Suprapubic skin (tissue), 4 donors: ENCODE measurements at regions not wholly inside any gene's neighbourhood (a gene's known extent, or its start where the extent isn't known, plus 50 kb on each side); places are given as distances from the start of the nearest gene placed in this dataset.

Experiments
- EP300 ChIP-seq: sonication (generic); formaldehyde crosslinking; IDR thresholded peaks from one replicate; pipeline ENCODE4 v1.6.1; 2017; ENCODE audit warnings: antibody characterized with exemption
- POLR2A ChIP-seq, 2 donors: fragments of 450-650 bp; IDR thresholded peaks; one replicate each; pipeline ENCODE4 v1.6.1; 2017; ENCODE audit warnings: antibody characterized with exemption in 2 of 2, mild to moderate bottlenecking in 2 of 2, moderate library complexity in 2 of 2
- POLR2AphosphoS5 ChIP-seq, 3 donors: sonication (generic); formaldehyde crosslinking; IDR thresholded peaks; one replicate each; pipeline ENCODE4 v1.6.1; 2017; ENCODE audit warnings: antibody characterized with exemption in 3 of 3
- TF ChIP-seq, protein P1 (sequence below), 2 donors: fragments of 200-600 bp in 1 of 2; fragments of 450-650 bp in 1 of 2; sonication (generic) in 1 of 2; IDR thresholded peaks; one replicate each; pipeline ENCODE4 v1.5.1; 2016 to 2019; ENCODE audit warnings: antibody characterized with exemption in 2 of 2, mild to moderate bottlenecking in 1 of 2, moderate library complexity in 1 of 2

DNA sequence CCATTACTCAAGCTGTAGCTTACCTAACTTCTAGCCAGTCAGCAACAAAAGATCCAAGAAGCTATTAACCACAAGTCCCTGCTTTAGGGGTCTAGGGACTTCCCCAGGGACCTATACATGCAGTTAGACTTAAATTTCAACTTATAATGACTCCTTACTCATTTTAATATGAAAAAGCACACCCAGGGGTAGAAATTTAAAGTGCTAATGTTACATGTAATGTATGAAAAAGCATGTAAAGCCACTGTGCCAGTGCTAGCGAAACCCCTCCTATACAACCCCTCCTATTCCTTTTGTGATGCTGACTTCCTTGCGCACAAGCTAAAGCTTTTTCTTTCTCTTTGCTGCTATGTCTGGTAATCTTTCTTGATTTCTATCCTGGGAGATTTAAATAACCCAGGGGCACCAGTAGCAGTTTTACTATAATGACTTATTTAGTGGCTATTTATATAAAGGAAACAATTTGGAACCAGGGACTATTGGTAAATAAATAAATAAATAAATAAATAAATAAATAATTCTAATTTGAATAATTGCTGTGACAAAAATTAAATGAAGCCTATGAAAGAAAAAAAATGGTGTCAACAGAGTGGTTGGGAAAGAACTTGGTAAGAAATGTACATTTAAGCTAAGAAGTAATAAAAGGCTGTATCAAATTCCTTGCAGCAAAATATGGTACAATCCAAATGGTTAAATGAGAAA, 110.5 kb upstream of the MAGI2 start:
- TF ChIP-seq, protein P1, sequence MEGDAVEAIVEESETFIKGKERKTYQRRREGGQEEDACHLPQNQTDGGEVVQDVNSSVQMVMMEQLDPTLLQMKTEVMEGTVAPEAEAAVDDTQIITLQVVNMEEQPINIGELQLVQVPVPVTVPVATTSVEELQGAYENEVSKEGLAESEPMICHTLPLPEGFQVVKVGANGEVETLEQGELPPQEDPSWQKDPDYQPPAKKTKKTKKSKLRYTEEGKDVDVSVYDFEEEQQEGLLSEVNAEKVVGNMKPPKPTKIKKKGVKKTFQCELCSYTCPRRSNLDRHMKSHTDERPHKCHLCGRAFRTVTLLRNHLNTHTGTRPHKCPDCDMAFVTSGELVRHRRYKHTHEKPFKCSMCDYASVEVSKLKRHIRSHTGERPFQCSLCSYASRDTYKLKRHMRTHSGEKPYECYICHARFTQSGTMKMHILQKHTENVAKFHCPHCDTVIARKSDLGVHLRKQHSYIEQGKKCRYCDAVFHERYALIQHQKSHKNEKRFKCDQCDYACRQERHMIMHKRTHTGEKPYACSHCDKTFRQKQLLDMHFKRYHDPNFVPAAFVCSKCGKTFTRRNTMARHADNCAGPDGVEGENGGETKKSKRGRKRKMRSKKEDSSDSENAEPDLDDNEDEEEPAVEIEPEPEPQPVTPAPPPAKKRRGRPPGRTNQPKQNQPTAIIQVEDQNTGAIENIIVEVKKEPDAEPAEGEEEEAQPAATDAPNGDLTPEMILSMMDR (IDR thresholded peaks at IDR 0.05): no peak
- TF ChIP-seq POLR2A (IDR thresholded peaks at IDR 0.05) (no peak), EP300 (no peak), POLR2AphosphoS5 (IDR thresholded peaks at IDR 0.05) (no peak)
